GM12892 (cell line): ENCODE measurements at regions not wholly inside any gene's neighbourhood (a gene's known extent, or its start where the extent isn't known, plus 50 kb on each side); places are given as distances from the start of the nearest gene placed in this dataset.

Source experiments
- POLR2A ChIP-seq: IDR thresholded peaks from 2 replicates; pipeline ENCODE4 v1.6.1; 2011; ENCODE audit warnings: low read depth, low read length, control low read depth
- POLR2AphosphoS5 ChIP-seq: IDR thresholded peaks from 2 replicates; pipeline ENCODE4 v1.6.1; 2011; ENCODE audit warnings: low read depth, low read length, control low read depth
- TAF1 ChIP-seq: IDR thresholded peaks from 2 replicates; pipeline ENCODE4 v1.6.1; 2011; ENCODE audit warnings: low read depth, mild to moderate bottlenecking, control low read depth, low read length, borderline replicate concordance

DNA sequence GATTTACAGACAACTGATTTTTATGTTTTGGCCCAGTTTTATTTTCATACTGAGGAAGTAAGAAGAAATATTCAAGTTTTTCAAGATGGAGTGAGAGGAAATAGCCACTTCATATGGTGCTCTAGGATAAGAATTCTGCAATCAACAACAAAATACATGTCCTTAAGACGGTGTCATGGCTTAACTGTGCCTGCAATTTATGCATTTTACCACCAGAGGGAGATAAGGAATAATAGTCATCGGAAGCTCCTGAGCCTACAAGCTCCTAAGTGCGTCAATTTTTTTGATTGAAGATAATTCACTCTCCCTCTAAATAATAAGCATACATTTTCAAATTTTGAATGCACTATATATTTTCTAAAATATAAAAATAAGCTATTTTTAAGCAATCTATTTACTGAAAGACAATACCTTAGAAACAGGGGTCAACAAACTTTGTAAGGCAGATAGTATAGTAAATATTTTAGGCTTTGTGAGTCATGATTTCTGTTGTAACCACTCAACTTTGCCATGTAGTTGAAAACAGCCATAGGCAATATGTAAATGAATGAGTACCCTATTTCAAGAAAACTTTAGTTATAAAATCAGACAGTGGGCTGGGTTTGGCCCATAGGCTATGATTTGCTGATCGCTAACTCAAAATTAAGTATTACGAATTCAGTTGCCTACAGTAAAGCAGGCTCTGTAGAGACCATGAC is 230.9 kb upstream of the DTNBP1 start:
- no peak for TF ChIP-seq POLR2A
- no peak for TF ChIP-seq TAF1
- no peak for TF ChIP-seq POLR2AphosphoS5
